ENCODE measurements at regions not wholly inside any gene's neighbourhood (a gene's known extent, or its start where the extent isn't known, plus 50 kb on each side); places are given as distances from the start of the nearest gene placed in this dataset.

GRCh38 chr6:14880052-14880451 is 365.8 kb upstream of the JARID2 start:
- H3K36me3 ChIP-seq (ENCODE audit: control insufficient read depth, insufficient read depth, low read length) = no peaks in the 10 kb centered on the region
- no peaks in the 10 kb centered on the region for H3K27me3 ChIP-seq (ENCODE audit: control insufficient read depth, insufficient read depth, low read length)
- H3K4me3 ChIP-seq (ENCODE audit: low read depth, low read length) = no peak overlapping the region
- DNase-seq (ENCODE audit: low read depth) = no peak
- TF ChIP-seq, protein P1, sequence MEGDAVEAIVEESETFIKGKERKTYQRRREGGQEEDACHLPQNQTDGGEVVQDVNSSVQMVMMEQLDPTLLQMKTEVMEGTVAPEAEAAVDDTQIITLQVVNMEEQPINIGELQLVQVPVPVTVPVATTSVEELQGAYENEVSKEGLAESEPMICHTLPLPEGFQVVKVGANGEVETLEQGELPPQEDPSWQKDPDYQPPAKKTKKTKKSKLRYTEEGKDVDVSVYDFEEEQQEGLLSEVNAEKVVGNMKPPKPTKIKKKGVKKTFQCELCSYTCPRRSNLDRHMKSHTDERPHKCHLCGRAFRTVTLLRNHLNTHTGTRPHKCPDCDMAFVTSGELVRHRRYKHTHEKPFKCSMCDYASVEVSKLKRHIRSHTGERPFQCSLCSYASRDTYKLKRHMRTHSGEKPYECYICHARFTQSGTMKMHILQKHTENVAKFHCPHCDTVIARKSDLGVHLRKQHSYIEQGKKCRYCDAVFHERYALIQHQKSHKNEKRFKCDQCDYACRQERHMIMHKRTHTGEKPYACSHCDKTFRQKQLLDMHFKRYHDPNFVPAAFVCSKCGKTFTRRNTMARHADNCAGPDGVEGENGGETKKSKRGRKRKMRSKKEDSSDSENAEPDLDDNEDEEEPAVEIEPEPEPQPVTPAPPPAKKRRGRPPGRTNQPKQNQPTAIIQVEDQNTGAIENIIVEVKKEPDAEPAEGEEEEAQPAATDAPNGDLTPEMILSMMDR (IDR thresholded peaks at IDR 0.05; ENCODE audit: insufficient read depth, low read length, poor library complexity, severe bottlenecking) = no peak

DNA sequence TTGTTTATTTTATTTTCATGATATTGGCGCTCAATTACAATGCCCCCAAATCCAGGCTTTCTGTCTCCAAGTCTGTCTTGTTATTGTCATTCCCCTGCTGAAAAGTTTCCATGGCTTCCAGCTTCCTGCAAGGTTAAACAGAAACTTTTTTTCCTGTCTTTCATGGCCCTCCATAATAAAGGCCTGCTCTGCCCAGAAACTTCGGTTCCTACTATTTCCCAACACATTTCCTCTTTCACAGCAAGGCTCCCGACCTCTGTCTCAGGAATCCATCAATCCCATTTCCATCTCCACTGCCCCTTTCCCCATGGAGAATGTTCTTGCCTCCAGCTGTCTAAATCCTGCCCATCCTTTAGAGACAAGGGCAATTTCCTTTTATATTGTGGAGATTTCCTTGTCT is 365.2 kb upstream of the JARID2 start:
- no peak overlapping the region for H3K4me3 ChIP-seq (ENCODE audit: low read depth, low read length)
- no peaks in the 10 kb centered on the region for H3K36me3 ChIP-seq (ENCODE audit: control insufficient read depth, insufficient read depth, low read length)
- TF ChIP-seq, protein P1 (IDR thresholded peaks at IDR 0.05; ENCODE audit: insufficient read depth, low read length, poor library complexity, severe bottlenecking) = no peak
- DNase-seq (ENCODE audit: low read depth) = no peak
- no peaks in the 10 kb centered on the region for H3K27me3 ChIP-seq (ENCODE audit: control insufficient read depth, insufficient read depth, low read length)

GRCh38 chr6:14881398-14881797 is 364.5 kb upstream of the JARID2 start:
- peak; percentile 61 for DNase-seq (ENCODE audit: low read depth)
- no peak overlapping the region for H3K4me3 ChIP-seq (ENCODE audit: low read depth, low read length)
- H3K36me3 ChIP-seq (ENCODE audit: control insufficient read depth, insufficient read depth, low read length) = no peaks in the 10 kb centered on the region
- TF ChIP-seq, protein P1 (IDR thresholded peaks at IDR 0.05; ENCODE audit: insufficient read depth, low read length, poor library complexity, severe bottlenecking) = no peak
- H3K27me3 ChIP-seq (ENCODE audit: control insufficient read depth, insufficient read depth, low read length) = no peaks in the 10 kb centered on the region

DNA sequence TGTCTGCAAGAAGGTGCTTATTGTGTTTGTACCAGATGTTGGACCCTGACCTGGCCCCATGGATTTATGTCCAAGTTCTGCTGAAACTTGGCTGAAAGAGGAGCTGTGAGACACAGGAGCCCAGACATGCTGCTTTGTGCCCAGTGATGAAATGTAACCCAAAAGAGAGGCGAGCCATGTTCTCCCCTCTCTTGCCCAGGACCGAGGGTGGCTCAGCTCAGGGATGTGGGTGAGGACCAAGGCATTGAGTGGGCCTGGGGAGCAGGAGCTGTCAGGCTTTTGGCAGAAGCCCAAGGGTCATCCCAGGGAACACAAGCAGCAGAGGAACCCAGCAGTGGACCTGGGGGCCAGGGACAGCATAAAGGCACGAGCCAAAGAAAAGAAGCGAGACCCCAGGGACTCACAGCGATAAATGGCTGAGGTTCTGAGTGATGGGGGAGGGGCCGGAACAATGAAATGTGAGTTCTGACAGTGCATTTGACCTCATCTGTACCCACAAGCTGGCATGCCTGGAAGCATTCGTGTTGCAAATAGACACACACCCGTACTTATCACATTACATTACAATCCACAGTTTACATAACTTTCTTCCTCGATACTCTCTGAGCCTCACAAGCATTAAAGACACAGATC is 363.4 kb upstream of the JARID2 start:
- no peak for DNase-seq (ENCODE audit: low read depth)
- no peak overlapping the region for H3K4me3 ChIP-seq (ENCODE audit: low read depth, low read length)
- TF ChIP-seq, protein P1 (IDR thresholded peaks at IDR 0.05; ENCODE audit: insufficient read depth, low read length, poor library complexity, severe bottlenecking) = no peak
- H3K27me3 ChIP-seq (ENCODE audit: control insufficient read depth, insufficient read depth, low read length) = no peaks in the 10 kb centered on the region
- H3K36me3 ChIP-seq (ENCODE audit: control insufficient read depth, insufficient read depth, low read length) = no peaks in the 10 kb centered on the region

GRCh38 chr6:14883921-14884320 is 361.9 kb upstream of the JARID2 start:
- no peak for DNase-seq (ENCODE audit: low read depth)
- no peaks in the 10 kb centered on the region for H3K36me3 ChIP-seq (ENCODE audit: control insufficient read depth, insufficient read depth, low read length)
- no peak overlapping the region for H3K4me3 ChIP-seq (ENCODE audit: low read depth, low read length)
- no peaks in the 10 kb centered on the region for H3K27me3 ChIP-seq (ENCODE audit: control insufficient read depth, insufficient read depth, low read length)
- TF ChIP-seq, protein P1 (IDR thresholded peaks at IDR 0.05; ENCODE audit: insufficient read depth, low read length, poor library complexity, severe bottlenecking) = no peak

DNA sequence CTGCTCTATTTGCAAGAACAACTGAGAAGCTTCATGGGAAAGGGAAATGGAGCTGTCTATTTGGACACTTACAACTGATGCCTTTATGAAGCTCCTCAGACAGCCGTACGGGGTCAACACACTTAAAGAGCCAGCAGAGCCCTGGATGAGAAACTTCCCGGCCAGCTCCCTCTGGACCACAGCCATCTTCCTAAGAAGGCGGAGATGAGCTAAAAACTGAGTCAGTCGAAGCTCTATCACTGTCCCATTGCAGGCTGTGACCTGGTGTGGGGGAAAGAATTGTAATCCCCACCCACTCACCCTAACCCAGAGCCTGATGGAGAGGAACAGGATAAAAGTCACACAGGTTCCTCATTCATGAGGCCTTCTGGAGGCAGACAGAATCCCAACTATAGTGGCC is 360.4 kb upstream of the JARID2 start:
- Histone ChIP-seq H3K36me3 (ENCODE audit: control insufficient read depth, insufficient read depth, low read length) (no peaks in the 10 kb centered on the region), H3K27me3 (ENCODE audit: control insufficient read depth, insufficient read depth, low read length) (no peaks in the 10 kb centered on the region), H3K4me3 (ENCODE audit: low read depth, low read length) (no peak overlapping the region)
- TF ChIP-seq, protein P1 (IDR thresholded peaks at IDR 0.05; ENCODE audit: insufficient read depth, low read length, poor library complexity, severe bottlenecking) = no peak
- DNase-seq (ENCODE audit: low read depth) = no peak
